H9 (cell line): ENCODE measurements at regions not wholly inside any gene's neighbourhood (a gene's known extent, or its start where the extent isn't known, plus 50 kb on each side); places are given as distances from the start of the nearest gene placed in this dataset.

Source experiments
- DNase-seq: peaks from one replicate; pipeline ENCODE4 v3.0.0-alpha.2; 2017
- H2AFZ ChIP-seq: one replicate; pipeline ENCODE4 v1.6.1; 2013; ENCODE audit warnings: mild to moderate bottlenecking, low read length, control low read depth, moderate library complexity
- H2AK5ac ChIP-seq: 2 replicates; pipeline ENCODE4 v1.6.1; 2013; ENCODE audit warnings: low read length, control low read depth, mixed read lengths; ENCODE audit not compliant: insufficient read length
- H2BK120ac ChIP-seq: one replicate; pipeline ENCODE4 v1.6.1; 2013; ENCODE audit warnings: low read depth, mild to moderate bottlenecking, low read length, control low read depth, inconsistent platforms; ENCODE audit not compliant: poor library complexity, severe bottlenecking
- H2BK12ac ChIP-seq: 2 replicates; pipeline ENCODE4 v1.6.1; 2013; ENCODE audit warnings: low read length, control low read depth, mixed read lengths, low read depth; ENCODE audit not compliant: insufficient read length
- H2BK15ac ChIP-seq: 2 replicates; pipeline ENCODE4 v1.6.1; 2013; ENCODE audit warnings: low read depth, low read length, control low read depth
- H2BK20ac ChIP-seq: one replicate; pipeline ENCODE4 v1.6.1; 2013; ENCODE audit warnings: low read depth, mild to moderate bottlenecking, low read length, control low read depth, inconsistent platforms; ENCODE audit not compliant: poor library complexity, severe bottlenecking
- H2BK5ac ChIP-seq: 2 replicates; pipeline ENCODE4 v1.6.1; 2013; ENCODE audit warnings: low read length, control low read depth, mixed read lengths; ENCODE audit not compliant: insufficient read length
- H3K14ac ChIP-seq: 2 replicates; pipeline ENCODE4 v1.6.1; 2013; ENCODE audit warnings: low read length, control low read depth; ENCODE audit not compliant: insufficient read depth
- H3K18ac ChIP-seq: 2 replicates; pipeline ENCODE4 v1.6.1; 2013; ENCODE audit warnings: low read depth, mild to moderate bottlenecking, mixed read lengths, low read length, control low read depth; ENCODE audit not compliant: insufficient read length
- H3K23ac ChIP-seq: 2 replicates; pipeline ENCODE4 v1.6.1; 2013; ENCODE audit warnings: low read length, control low read depth, mixed read lengths, low read depth; ENCODE audit not compliant: insufficient read length
- H3K23me2 ChIP-seq: 2 replicates; pipeline ENCODE4 v1.6.1; 2013; ENCODE audit warnings: low read depth, mild to moderate bottlenecking, mixed read lengths, low read length, control low read depth; ENCODE audit not compliant: insufficient read length, poor library complexity, severe bottlenecking
- H3K27ac ChIP-seq: 2 replicates; pipeline ENCODE4 v1.5.1; 2013; ENCODE audit warnings: low read length, control low read depth, mixed read lengths, low read depth; ENCODE audit not compliant: insufficient read length
- H3K27me3 ChIP-seq: 2 replicates; pipeline ENCODE4 v1.6.1; 2013; ENCODE audit warnings: low read length, control low read depth, inconsistent platforms; ENCODE audit not compliant: insufficient read depth
- H3K4ac ChIP-seq: 2 replicates; pipeline ENCODE4 v1.6.1; 2013; ENCODE audit warnings: low read depth, mild to moderate bottlenecking, control low read depth, inconsistent platforms, low read length, moderate library complexity
- H3K4me1 ChIP-seq: 2 replicates; pipeline ENCODE4 v1.6.1; 2013; ENCODE audit warnings: low read length, control low read depth, inconsistent platforms; ENCODE audit not compliant: insufficient read depth
- H3K4me2 ChIP-seq: 2 replicates; pipeline ENCODE4 v1.6.1; 2013; ENCODE audit warnings: low read length, control low read depth, mixed read lengths; ENCODE audit not compliant: insufficient read length, insufficient read depth
- H3K56ac ChIP-seq: 2 replicates; pipeline ENCODE4 v1.6.1; 2013; ENCODE audit warnings: low read depth, mild to moderate bottlenecking, mixed read lengths, low read length, control low read depth; ENCODE audit not compliant: insufficient read length
- H3K79me1 ChIP-seq: 2 replicates; pipeline ENCODE4 v1.6.1; 2013; ENCODE audit warnings: low read depth, mild to moderate bottlenecking, moderate library complexity, low read length, control low read depth, inconsistent platforms; ENCODE audit not compliant: insufficient read depth, poor library complexity, severe bottlenecking
- H3K79me2 ChIP-seq: 2 replicates; pipeline ENCODE4 v1.6.1; 2013; ENCODE audit warnings: low read length, control low read depth, inconsistent platforms; ENCODE audit not compliant: insufficient read depth
- H3K9ac ChIP-seq: 2 replicates; pipeline ENCODE4 v1.6.1; 2013; ENCODE audit warnings: low read length, control low read depth, mixed read lengths; ENCODE audit not compliant: insufficient read length; ENCODE audit errors: extremely low read depth
- H3K9me3 ChIP-seq: one replicate; pipeline ENCODE4 v1.6.1; 2013; ENCODE audit warnings: low read depth, low read length, inconsistent platforms; ENCODE audit not compliant: control insufficient read depth
- H3T11ph ChIP-seq: one replicate; pipeline ENCODE4 v1.6.1; 2013; ENCODE audit warnings: mild to moderate bottlenecking, low read length, control low read depth, inconsistent platforms
- H4K20me1 ChIP-seq: one replicate; pipeline ENCODE4 v1.6.1; 2013; ENCODE audit not compliant: control insufficient read depth, insufficient read length, insufficient read depth
- H4K5ac ChIP-seq: 2 replicates; pipeline ENCODE4 v1.6.1; 2013; ENCODE audit warnings: low read depth, mild to moderate bottlenecking, mixed read lengths, low read length, control low read depth; ENCODE audit not compliant: insufficient read length
- H4K8ac ChIP-seq: replicated peaks from 2 replicates; pipeline ENCODE4 v1.6.1; 2013; ENCODE audit warnings: low read length, control low read depth, mixed read lengths, low read depth; ENCODE audit not compliant: insufficient read length
- H4K91ac ChIP-seq: 2 replicates; pipeline ENCODE4 v1.6.1; 2013; ENCODE audit warnings: low read depth, mild to moderate bottlenecking, moderate library complexity, mixed read lengths, low read length, control low read depth; ENCODE audit not compliant: insufficient read length
- H3K27ac Mint-ChIP-seq, 3 experiments: 2 replicates in 2 of 3; 3 replicates in 1 of 3; pipeline ENCODE4 v1.8.0; 2020 to 2021; ENCODE audit warnings: mixed read lengths in 3 of 3, mild to moderate bottlenecking in 1 of 3, moderate library complexity in 1 of 3
- H3K27me3 Mint-ChIP-seq: 2 replicates; pipeline ENCODE4 v1.8.0; 2021; ENCODE audit warnings: low read depth, mild to moderate bottlenecking, moderate library complexity, mixed read lengths
- H3K36me3 Mint-ChIP-seq, 3 experiments: 2 replicates in 2 of 3; 3 replicates in 1 of 3; pipeline ENCODE4 v1.8.0; 2020 to 2021; ENCODE audit warnings: low read depth in 3 of 3, mixed read lengths in 3 of 3; ENCODE audit not compliant: insufficient read depth in 1 of 3
- H3K4me1 Mint-ChIP-seq, 2 experiments: 2 replicates each; pipeline ENCODE4 v1.8.0; 2020; ENCODE audit warnings: mixed read lengths in 2 of 2
- H3K4me3 Mint-ChIP-seq, 2 experiments: 2 replicates in 1 of 2; 3 replicates in 1 of 2; pipeline ENCODE4 v1.8.0; 2020 to 2021; ENCODE audit warnings: mild to moderate bottlenecking in 2 of 2, mixed read lengths in 2 of 2, moderate library complexity in 1 of 2
- H3K9me3 Mint-ChIP-seq, 2 experiments: 2 replicates in 1 of 2; 3 replicates in 1 of 2; pipeline ENCODE4 v1.8.0; 2020; ENCODE audit warnings: mild to moderate bottlenecking in 2 of 2, mixed read lengths in 2 of 2, moderate library complexity in 1 of 2
- CTCF ChIP-seq: fragments of 200-600 bp; sonication (generic); conservative IDR thresholded peaks from 3 replicates; pipeline ENCODE4 v1.8.0; 2021; ENCODE audit warnings: antibody characterized with exemption, mild to moderate bottlenecking
- WGBS: extraction: QIAGEN DNeasy Blood & Tissue Kit; methylation state at CpG from one replicate; pipeline ENCODE4 v1.1.7; 2013; ENCODE audit warnings: missing lambda C conversion rate, low lambda C conversion rate, mixed read lengths; ENCODE audit not compliant: insufficient read length; ENCODE audit errors: extremely low coverage; 5-methylcytosine and 5-hydroxymethylcytosine counted together

- Histone ChIP-seq H3K27ac (no peak overlapping the region), H3K4ac (no peak overlapping the region), H4K20me1 (no peaks in the 10 kb centered on the region), H2AFZ (no peak overlapping the region), H3T11ph (no peak overlapping the region), H3K4me2 (no peak overlapping the region), H3K79me2 (no peaks in the 10 kb centered on the region), H4K5ac (no peak overlapping the region), H3K9me3 (no peaks in the 10 kb centered on the region), H2BK15ac (no peak overlapping the region), H3K79me1 (no peaks in the 10 kb centered on the region), H3K23ac (no peak overlapping the region), H3K9ac (no peak overlapping the region), H3K18ac (no peak overlapping the region), H2AK5ac (no peak overlapping the region), H2BK20ac (no peak overlapping the region), H3K4me1 (no peaks in the 10 kb centered on the region), H2BK12ac (no peak overlapping the region), H3K56ac (no peak overlapping the region), H4K91ac (no peak overlapping the region), H3K23me2 (no peaks in the 10 kb centered on the region), H2BK5ac (no peak overlapping the region), H3K14ac (no peak overlapping the region), H2BK120ac (no peak overlapping the region), H4K8ac (no peak overlapping the region), H3K27me3 (no peaks in the 10 kb centered on the region)
- no peaks in the 10 kb centered on the region for H3K27me3 Mint-ChIP-seq
- no CpG with 5 or more reads among the region's 3 CpGs for WGBS
- DNase-seq: no peak
- H3K9me3 Mint-ChIP-seq: no peaks in the 10 kb centered on the region
- TF ChIP-seq CTCF: no peak
- peaks cover 5% of the 10 kb centered on the region in 2 experiments; a peak in 2 of 4 replicates for H3K4me1 Mint-ChIP-seq
- no peaks in the 10 kb centered on the region for H3K36me3 Mint-ChIP-seq
- H3K4me3 Mint-ChIP-seq: no peak overlapping the region
- no peak overlapping the region for H3K27ac Mint-ChIP-seq
These were observed 60.6 kb upstream of the SEC16B start for GRCh38 chr1:178030467-178030866.
